Trophoblast cell (in vitro differentiated cells and primary cell): ENCODE measurements at regions not wholly inside any gene's neighbourhood (a gene's known extent, or its start where the extent isn't known, plus 50 kb on each side); places are given as distances from the start of the nearest gene placed in this dataset.

Source experiments
- DNase-seq, 2 donors: peaks; one replicate each; pipeline ENCODE4 v3.0.0-alpha.2; 2016
- H2AFZ ChIP-seq: 2 replicates; pipeline ENCODE4 v1.6.1; 2013; ENCODE audit warnings: low read length, moderate library complexity, mild to moderate bottlenecking; ENCODE audit not compliant: insufficient read depth, poor library complexity
- H2AK5ac ChIP-seq: 2 replicates; pipeline ENCODE4 v1.6.1; 2013; ENCODE audit warnings: mild to moderate bottlenecking, low read length
- H2BK120ac ChIP-seq: 2 replicates; pipeline ENCODE4 v1.6.1; 2013; ENCODE audit warnings: low read length, mild to moderate bottlenecking, moderate library complexity; ENCODE audit not compliant: insufficient read depth, poor library complexity
- H2BK12ac ChIP-seq: 2 replicates; pipeline ENCODE4 v1.6.1; 2013; ENCODE audit warnings: mild to moderate bottlenecking, low read length, moderate library complexity
- H2BK5ac ChIP-seq: 2 replicates; pipeline ENCODE4 v1.6.1; 2013; ENCODE audit warnings: low read length, low read depth, moderate library complexity, mild to moderate bottlenecking; ENCODE audit not compliant: poor library complexity
- H3K14ac ChIP-seq: 2 replicates; pipeline ENCODE4 v1.6.1; 2013; ENCODE audit warnings: mild to moderate bottlenecking, low read length
- H3K18ac ChIP-seq: 2 replicates; pipeline ENCODE4 v1.6.1; 2013; ENCODE audit warnings: mild to moderate bottlenecking, low read length
- H3K23ac ChIP-seq: 2 replicates; pipeline ENCODE4 v1.6.1; 2013; ENCODE audit warnings: low read length
- H3K27ac ChIP-seq: 2 replicates; pipeline ENCODE4 v1.5.1; 2013; ENCODE audit warnings: low read depth, mild to moderate bottlenecking, inconsistent platforms, low read length, moderate library complexity
- H3K27me3 ChIP-seq: 2 replicates; pipeline ENCODE4 v1.6.1; 2013; ENCODE audit warnings: inconsistent platforms, mild to moderate bottlenecking, low read length, moderate library complexity; ENCODE audit not compliant: insufficient read depth
- H3K36me3 ChIP-seq, 2 experiments: 1 replicate in 1 of 2; 2 replicates in 1 of 2; pipeline ENCODE4 v1.6.1; 2013; ENCODE audit warnings: low read length in 2 of 2, mild to moderate bottlenecking in 2 of 2, moderate library complexity in 1 of 2; ENCODE audit not compliant: insufficient read depth in 2 of 2, control insufficient read depth in 1 of 2
- H3K4ac ChIP-seq: 2 replicates; pipeline ENCODE4 v1.6.1; 2013; ENCODE audit warnings: low read depth, mild to moderate bottlenecking, low read length, moderate library complexity
- H3K4me1 ChIP-seq, 2 experiments: 1 replicate in 1 of 2; 2 replicates in 1 of 2; pipeline ENCODE4 v1.6.1; 2013; ENCODE audit warnings: low read length in 2 of 2, mild to moderate bottlenecking in 2 of 2, moderate library complexity in 1 of 2; ENCODE audit not compliant: insufficient read depth in 2 of 2, control insufficient read depth in 1 of 2
- H3K4me2 ChIP-seq: 2 replicates; pipeline ENCODE4 v1.6.1; 2013; ENCODE audit warnings: inconsistent platforms, mild to moderate bottlenecking, low read length, moderate library complexity
- H3K4me3 ChIP-seq: 2 replicates; pipeline ENCODE4 v1.5.1; 2013; ENCODE audit warnings: mild to moderate bottlenecking, low read depth, low read length, inconsistent platforms
- H3K79me1 ChIP-seq: one replicate; pipeline ENCODE4 v1.6.1; 2013; ENCODE audit warnings: low read length
- H3K79me2 ChIP-seq: 2 replicates; pipeline ENCODE4 v1.6.1; 2013; ENCODE audit warnings: low read length, mild to moderate bottlenecking; ENCODE audit not compliant: control insufficient read depth, insufficient read depth, poor library complexity
- H3K9ac ChIP-seq: 2 replicates; pipeline ENCODE4 v1.6.1; 2013; ENCODE audit warnings: mild to moderate bottlenecking, low read length
- H3K9me3 ChIP-seq: 2 replicates; pipeline ENCODE4 v1.6.1; 2013; ENCODE audit warnings: low read depth, mild to moderate bottlenecking, control low read depth, inconsistent platforms, low read length; ENCODE audit not compliant: insufficient read depth
- H4K12ac ChIP-seq: 2 replicates; pipeline ENCODE4 v1.6.1; 2013; ENCODE audit warnings: low read depth, mild to moderate bottlenecking, low read length, moderate library complexity
- H4K8ac ChIP-seq: 2 replicates; pipeline ENCODE4 v1.6.1; 2013; ENCODE audit warnings: low read depth, mild to moderate bottlenecking, low read length, moderate library complexity
- H4K91ac ChIP-seq: one replicate; pipeline ENCODE4 v1.6.1; 2013; ENCODE audit warnings: low read depth, mild to moderate bottlenecking, low read length, moderate library complexity
- WGBS: extraction: QIAGEN DNeasy Blood & Tissue Kit; methylation state at CpG from one replicate; pipeline ENCODE4 v1.1.7; 2013; ENCODE audit warnings: missing lambda C conversion rate; ENCODE audit not compliant: insufficient read length, insufficient coverage; ENCODE audit errors: extremely low coverage; 5-methylcytosine and 5-hydroxymethylcytosine counted together

DNA sequence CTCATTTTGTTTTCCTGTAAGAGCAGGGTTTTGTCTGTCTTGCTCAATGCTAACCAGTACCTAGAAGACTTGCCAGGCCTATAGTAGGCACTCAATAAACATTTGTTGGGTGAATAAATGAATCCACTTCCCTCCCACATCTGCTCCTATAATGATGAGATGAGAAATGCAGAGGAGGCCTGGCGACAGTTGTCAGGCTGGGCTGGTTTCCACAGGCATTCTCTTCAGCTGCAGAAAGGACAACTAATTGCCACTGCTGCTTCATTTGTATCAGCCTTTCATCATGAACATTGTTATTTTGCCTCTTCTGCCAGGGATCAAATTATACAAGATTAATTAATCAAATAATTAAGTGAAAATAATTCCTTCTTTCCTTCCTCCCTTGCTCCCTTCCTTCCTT, 82.0 kb upstream of the PTHLH start:
- no peak overlapping the region for H2BK12ac ChIP-seq
- H3K9ac ChIP-seq = no peak overlapping the region
- H3K79me2 ChIP-seq = no peaks in the 10 kb centered on the region
- H3K14ac ChIP-seq = no peak overlapping the region
- no peak overlapping the region for H3K23ac ChIP-seq
- no peak overlapping the region for H2AK5ac ChIP-seq
- no peaks in the 10 kb centered on the region for H3K36me3 ChIP-seq
- H2BK5ac ChIP-seq = no peak overlapping the region
- DNase-seq = no peak
- H3K18ac ChIP-seq = no peak overlapping the region
- H3K4me1 ChIP-seq = peaks cover 0 to 2% of the 10 kb centered on the region in 2 experiments
- no peak overlapping the region for H2BK120ac ChIP-seq
- H3K4me3 ChIP-seq = no peak overlapping the region
- no peaks in the 10 kb centered on the region for H3K27me3 ChIP-seq
- no peak overlapping the region for H4K91ac ChIP-seq
- no peak overlapping the region for H3K4me2 ChIP-seq
- H3K27ac ChIP-seq = no peak overlapping the region
- H4K8ac ChIP-seq = no peak overlapping the region
- no peak overlapping the region for H3K4ac ChIP-seq
- no peak overlapping the region for H2AFZ ChIP-seq
- H3K79me1 ChIP-seq = no peaks in the 10 kb centered on the region
- no CpG with 5 or more reads among the region's 1 CpG for WGBS
- H4K12ac ChIP-seq = no peak overlapping the region
- H3K9me3 ChIP-seq = no peaks in the 10 kb centered on the region

DNA sequence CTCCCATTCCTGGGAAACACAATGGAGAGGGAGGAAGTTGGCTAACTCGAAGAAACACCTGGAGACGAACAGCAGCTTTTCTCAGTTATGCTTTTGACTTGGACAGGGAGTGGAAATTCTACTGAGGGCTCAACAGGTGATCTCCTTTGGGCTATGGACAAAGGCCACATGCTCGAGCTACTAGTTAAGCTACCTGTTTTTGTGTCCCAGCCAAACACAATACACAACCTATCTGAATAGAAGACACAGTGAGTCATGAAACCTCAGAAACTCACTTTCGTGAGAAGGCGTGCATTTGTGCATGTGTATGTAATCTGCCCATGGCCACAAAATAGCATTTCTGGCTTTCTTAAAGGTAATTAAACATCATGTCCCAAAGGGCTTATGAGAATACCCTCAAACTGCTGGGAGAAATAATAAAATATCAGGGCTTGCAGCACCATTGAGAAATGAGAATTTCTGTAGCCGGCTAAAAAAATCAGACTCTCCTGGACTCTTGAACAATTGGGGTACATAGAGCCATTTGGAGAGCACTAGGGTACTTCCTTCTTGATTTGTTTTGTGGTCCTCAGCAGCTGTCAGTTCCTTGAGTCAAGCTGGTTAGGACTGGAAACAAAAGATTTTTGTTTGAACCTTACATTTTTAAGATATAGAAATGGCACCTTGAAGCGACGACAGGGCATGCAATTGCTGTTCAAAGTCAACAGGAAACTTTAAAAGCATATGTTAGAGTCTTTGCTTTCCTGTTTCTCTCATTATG, 85.5 kb upstream of the PTHLH start:
- Histone ChIP-seq H3K27ac (no peak overlapping the region), H2BK120ac (no peak overlapping the region), H3K4me2 (no peak overlapping the region), H3K4me3 (no peak overlapping the region), H3K18ac (no peak overlapping the region), H3K79me2 (no peaks in the 10 kb centered on the region), H3K36me3 (no peaks in the 10 kb centered on the region), H4K8ac (no peak overlapping the region), H3K9ac (no peak overlapping the region), H3K79me1 (no peaks in the 10 kb centered on the region), H2BK5ac (no peak overlapping the region), H2AK5ac (no peak overlapping the region), H4K12ac (no peak overlapping the region), H2BK12ac (no peak overlapping the region), H3K27me3 (no peaks in the 10 kb centered on the region), H3K4me1 (no peaks in the 10 kb centered on the region), H2AFZ (no peak overlapping the region), H4K91ac (no peak overlapping the region), H3K4ac (no peak overlapping the region), H3K14ac (no peak overlapping the region), H3K9me3 (peaks cover 2% of the 10 kb centered on the region), H3K23ac (no peak overlapping the region)
- DNase-seq = no peak
- WGBS = no CpG with 5 or more reads among the region's 8 CpGs

DNA sequence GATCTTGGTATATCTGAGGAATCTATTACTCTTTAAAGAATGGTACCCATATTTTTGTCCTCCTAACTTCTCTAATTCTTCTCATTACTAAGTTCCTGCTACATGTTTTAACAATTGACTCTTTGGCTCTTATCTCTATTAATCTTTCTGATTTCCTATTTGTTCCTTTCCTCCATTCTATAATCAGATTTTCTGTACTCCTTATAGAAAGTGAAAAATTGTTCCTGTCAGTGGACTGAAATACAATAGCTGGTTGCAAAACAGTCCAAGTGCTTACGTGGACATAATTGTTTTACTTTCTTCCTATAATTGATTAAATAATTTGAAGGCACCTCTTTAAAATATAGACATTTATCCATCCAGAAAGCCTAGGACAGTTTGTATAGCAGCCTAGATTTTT, 86.7 kb upstream of the PTHLH start:
- no peak overlapping the region for H2AFZ ChIP-seq

DNA sequence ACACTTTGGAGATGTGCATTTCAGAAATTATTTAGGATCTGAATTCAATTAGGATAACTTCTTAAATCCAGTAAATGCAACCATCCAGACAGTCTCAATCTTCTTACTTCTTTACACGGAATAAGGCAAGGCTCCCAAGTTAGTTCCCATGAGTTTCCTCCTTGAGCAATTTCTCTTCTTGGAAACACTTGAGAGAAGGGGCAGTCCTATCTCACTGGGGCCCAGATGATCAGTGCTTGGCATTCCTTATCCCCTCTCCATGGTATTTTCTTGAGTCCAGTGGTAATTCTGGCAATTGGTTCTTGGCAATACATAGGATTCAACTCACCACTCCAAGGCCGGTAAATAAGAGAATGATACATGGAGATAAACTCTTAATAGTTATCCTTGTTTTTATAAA, 87.1 kb upstream of the PTHLH start:
- no peaks in the 10 kb centered on the region for H3K27me3 ChIP-seq
- H3K27ac ChIP-seq = no peak overlapping the region
- no peak overlapping the region for H3K9ac ChIP-seq
- H3K23ac ChIP-seq = no peak overlapping the region
- peaks cover 2% of the 10 kb centered on the region for H3K9me3 ChIP-seq
- H4K91ac ChIP-seq = no peak overlapping the region
- no peak for DNase-seq
- H3K79me2 ChIP-seq = no peaks in the 10 kb centered on the region
- no peaks in the 10 kb centered on the region for H3K36me3 ChIP-seq
- H4K8ac ChIP-seq = no peak overlapping the region
- WGBS = no CpG with 5 or more reads among the region's 2 CpGs
- no peak overlapping the region for H4K12ac ChIP-seq
- H3K4me2 ChIP-seq = no peak overlapping the region
- no peak overlapping the region for H2BK120ac ChIP-seq
- H2BK5ac ChIP-seq = no peak overlapping the region
- H3K14ac ChIP-seq = no peak overlapping the region
- H3K18ac ChIP-seq = no peak overlapping the region
- no peak overlapping the region for H2BK12ac ChIP-seq
- H3K79me1 ChIP-seq = no peaks in the 10 kb centered on the region
- H3K4me1 ChIP-seq = no peaks in the 10 kb centered on the region
- no peak overlapping the region for H2AK5ac ChIP-seq
- no peak overlapping the region for H3K4me3 ChIP-seq
- H2AFZ ChIP-seq = no peak overlapping the region
- H3K4ac ChIP-seq = no peak overlapping the region

More for the DNA sequence above, 86.7 kb upstream of the PTHLH start:
- no peak overlapping the region for H3K9ac ChIP-seq
- H3K79me2 ChIP-seq = no peaks in the 10 kb centered on the region
- no peaks in the 10 kb centered on the region for H3K36me3 ChIP-seq
- H3K79me1 ChIP-seq = no peaks in the 10 kb centered on the region
- H2BK12ac ChIP-seq = no peak overlapping the region
- no peaks in the 10 kb centered on the region for H3K27me3 ChIP-seq
- no peak overlapping the region for H3K4me3 ChIP-seq
- H3K23ac ChIP-seq = no peak overlapping the region
- no peak overlapping the region for H4K12ac ChIP-seq
- H3K14ac ChIP-seq = no peak overlapping the region
- H4K91ac ChIP-seq = no peak overlapping the region
- no CpG with 5 or more reads among the region's 1 CpG for WGBS
- no peak overlapping the region for H3K4ac ChIP-seq
- H3K9me3 ChIP-seq = peaks cover 2% of the 10 kb centered on the region
- H3K18ac ChIP-seq = no peak overlapping the region
- no peak overlapping the region for H2BK120ac ChIP-seq
- H3K4me2 ChIP-seq = no peak overlapping the region
- no peak overlapping the region for H2AK5ac ChIP-seq
- no peak for DNase-seq
- no peaks in the 10 kb centered on the region for H3K4me1 ChIP-seq
- no peak overlapping the region for H3K27ac ChIP-seq
- no peak overlapping the region for H2BK5ac ChIP-seq
- no peak overlapping the region for H4K8ac ChIP-seq
